ENCODE measurements at regions not wholly inside any gene's neighbourhood (a gene's known extent, or its start where the extent isn't known, plus 50 kb on each side); places are given as distances from the start of the nearest gene placed in this dataset.

DNA sequence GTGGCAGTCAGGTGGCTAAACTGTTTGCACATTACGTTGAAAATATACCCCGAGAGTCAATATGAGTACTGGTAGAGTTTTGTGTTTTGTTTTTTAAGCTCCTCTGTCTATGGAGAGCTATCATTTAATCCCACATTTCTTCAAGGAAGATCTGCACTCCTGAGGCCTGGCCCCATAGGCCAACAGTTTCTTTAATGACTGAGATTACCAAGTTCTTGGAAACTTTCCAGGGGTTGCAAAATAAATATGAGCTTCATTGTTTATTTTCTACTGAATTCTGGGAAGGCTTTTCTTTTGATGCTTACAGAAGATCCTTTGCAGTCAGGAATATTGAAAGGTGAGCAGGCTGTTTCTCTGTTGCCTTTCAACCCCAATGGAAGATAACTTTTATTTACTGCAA, 452.0 kb downstream of the JRKL start:
- TF ChIP-seq, protein P1, sequence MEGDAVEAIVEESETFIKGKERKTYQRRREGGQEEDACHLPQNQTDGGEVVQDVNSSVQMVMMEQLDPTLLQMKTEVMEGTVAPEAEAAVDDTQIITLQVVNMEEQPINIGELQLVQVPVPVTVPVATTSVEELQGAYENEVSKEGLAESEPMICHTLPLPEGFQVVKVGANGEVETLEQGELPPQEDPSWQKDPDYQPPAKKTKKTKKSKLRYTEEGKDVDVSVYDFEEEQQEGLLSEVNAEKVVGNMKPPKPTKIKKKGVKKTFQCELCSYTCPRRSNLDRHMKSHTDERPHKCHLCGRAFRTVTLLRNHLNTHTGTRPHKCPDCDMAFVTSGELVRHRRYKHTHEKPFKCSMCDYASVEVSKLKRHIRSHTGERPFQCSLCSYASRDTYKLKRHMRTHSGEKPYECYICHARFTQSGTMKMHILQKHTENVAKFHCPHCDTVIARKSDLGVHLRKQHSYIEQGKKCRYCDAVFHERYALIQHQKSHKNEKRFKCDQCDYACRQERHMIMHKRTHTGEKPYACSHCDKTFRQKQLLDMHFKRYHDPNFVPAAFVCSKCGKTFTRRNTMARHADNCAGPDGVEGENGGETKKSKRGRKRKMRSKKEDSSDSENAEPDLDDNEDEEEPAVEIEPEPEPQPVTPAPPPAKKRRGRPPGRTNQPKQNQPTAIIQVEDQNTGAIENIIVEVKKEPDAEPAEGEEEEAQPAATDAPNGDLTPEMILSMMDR (IDR thresholded peaks at IDR 0.05), result no peak
- no peak for TF ChIP-seq POLR2A (IDR thresholded peaks at IDR 0.05)

Measured in esophagus squamous epithelium (tissue), 4 donors.